H1 (cell line): ENCODE measurements at regions not wholly inside any gene's neighbourhood (a gene's known extent, or its start where the extent isn't known, plus 50 kb on each side); places are given as distances from the start of the nearest gene placed in this dataset.

Experiments used
- CTCF ChIP-seq, 3 experiments: IDR thresholded peaks; 1 replicate in 2 of 3; 2 replicates in 1 of 3; pipeline versions ENCODE4 v1.5.1 to v1.6.1; 2011; ENCODE audit warnings: low read length in 3 of 3, mild to moderate bottlenecking in 3 of 3, inconsistent platforms in 2 of 3, low read depth in 1 of 3, moderate library complexity in 1 of 3; ENCODE audit not compliant: insufficient read depth in 1 of 3; ENCODE audit errors: control extremely low read depth in 1 of 3
- SIN3A ChIP-seq, 2 experiments: IDR thresholded peaks in 1 of 2; conservative IDR thresholded peaks in 1 of 2; 2 replicates each; pipeline ENCODE4 v1.6.1; 2011 to 2012; ENCODE audit warnings: low read length in 2 of 2, improper control_type of control experiment in 1 of 2, low read depth in 1 of 2, mild to moderate bottlenecking in 1 of 2
- SP1 ChIP-seq: IDR thresholded peaks from 2 replicates; pipeline ENCODE4 v1.6.1; 2011; ENCODE audit warnings: low read depth, low read length

GRCh38 chr11:103659206-103659618 is 377.2 kb upstream of the DDI1 start:
- TF ChIP-seq SIN3A (conservative IDR thresholded peaks at IDR 0.05 in 1 of 2, IDR thresholded peaks at IDR 0.05 in 1 of 2; ENCODE audit: low read depth in 1 of 2, low read length in 2 of 2): no peak
- peak; percentile 18 to 53 (median 52) for TF ChIP-seq CTCF (IDR thresholded peaks at IDR 0.05; ENCODE audit: control extremely low read depth in 1 of 3, insufficient read depth in 1 of 3, low read depth in 1 of 3, low read length in 3 of 3)
- no peak for TF ChIP-seq SP1
